HG03460 (cell line): ENCODE measurements at regions not wholly inside any gene's neighbourhood (a gene's known extent, or its start where the extent isn't known, plus 50 kb on each side); places are given as distances from the start of the nearest gene placed in this dataset.

Experiments used
- ATAC-seq: cut with Tn5 transposase; IDR thresholded peaks from one replicate; pipeline ENCODE4 v1.9.1; 2021; ENCODE audit not compliant: unreplicated experiment

- ATAC-seq, result no peak
These were observed 507.8 kb downstream of the CD83 start for GRCh38 chr6:14625173-14625895.

- no peak for ATAC-seq
These were observed 509.0 kb downstream of the CD83 start for GRCh38 chr6:14626556-14626955.

GRCh38 chr6:14630016-14630415 lies 512.4 kb downstream of the CD83 start:
- no peak for ATAC-seq

GRCh38 chr6:14633479-14633878 lies 515.9 kb downstream of the CD83 start:
- ATAC-seq, result no peak

GRCh38 chr6:14634072-14634471 lies 516.5 kb downstream of the CD83 start:
- no peak for ATAC-seq

- no peak for ATAC-seq
These were observed 517.6 kb downstream of the CD83 start for GRCh38 chr6:14635195-14635594.

GRCh38 chr6:14635934-14636591 lies 518.5 kb downstream of the CD83 start:
- ATAC-seq, result no peak

- ATAC-seq, result no peak
These were observed 520.9 kb downstream of the CD83 start for GRCh38 chr6:14638435-14638905.

- ATAC-seq, result no peak
These were observed 521.6 kb downstream of the CD83 start for GRCh38 chr6:14638906-14639761.

- ATAC-seq, result no peak
These were observed 522.5 kb downstream of the CD83 start for GRCh38 chr6:14639983-14640599.

- ATAC-seq, result no peak
These were observed 523.1 kb downstream of the CD83 start for GRCh38 chr6:14640631-14641030.

GRCh38 chr6:14641423-14642135 lies 524.0 kb downstream of the CD83 start:
- no peak for ATAC-seq

GRCh38 chr6:14642136-14642505 lies 524.5 kb downstream of the CD83 start:
- no peak for ATAC-seq

GRCh38 chr6:14642842-14643241 lies 525.3 kb downstream of the CD83 start:
- no peak for ATAC-seq

- ATAC-seq, result no peak
These were observed 526.8 kb downstream of the CD83 start for GRCh38 chr6:14644381-14644780.

GRCh38 chr6:14645221-14645620 lies 527.6 kb downstream of the CD83 start:
- no peak for ATAC-seq

- ATAC-seq, result no peak
These were observed 528.3 kb downstream of the CD83 start for GRCh38 chr6:14645841-14646240.

GRCh38 chr6:14646371-14646770 lies 528.8 kb downstream of the CD83 start:
- ATAC-seq, result no peak

GRCh38 chr6:14647357-14647756 lies 529.8 kb downstream of the CD83 start:
- no peak for ATAC-seq

GRCh38 chr6:14652536-14652935 lies 535.0 kb downstream of the CD83 start:
- no peak for ATAC-seq
